HAP-1 (cell line): ENCODE measurements at regions not wholly inside any gene's neighbourhood (a gene's known extent, or its start where the extent isn't known, plus 50 kb on each side); places are given as distances from the start of the nearest gene placed in this dataset.

Source experiments
- DNase-seq, 2 experiments: peaks; one replicate each; pipeline ENCODE4 v3.0.0-alpha.2; 2016 to 2020; ENCODE audit warnings: low spot score in 2 of 2
- H3K27me3 ChIP-seq: fragments of 250-450 bp; sonication (Bioruptor Pico); 2 replicates; pipeline ENCODE4 v1.5.1; 2020; ENCODE audit warnings: low read depth, mild to moderate bottlenecking, moderate library complexity
- H3K36me3 ChIP-seq: fragments of 250-450 bp; sonication (Bioruptor Pico); replicated peaks from 2 replicates; pipeline ENCODE4 v1.5.1; 2020; ENCODE audit warnings: mild to moderate bottlenecking
- H3K4me1 ChIP-seq: fragments of 250-450 bp; sonication (Bioruptor Pico); 2 replicates; pipeline ENCODE4 v1.5.1; 2020; ENCODE audit warnings: mild to moderate bottlenecking
- H3K4me3 ChIP-seq: fragments of 250-450 bp; sonication (Bioruptor Pico); 2 replicates; pipeline ENCODE4 v1.5.1; 2020; ENCODE audit warnings: mild to moderate bottlenecking, moderate library complexity
- H3K9me3 ChIP-seq: fragments of 250-450 bp; sonication (Bioruptor Pico); 2 replicates; pipeline ENCODE4 v1.5.1; 2020; ENCODE audit warnings: mild to moderate bottlenecking, moderate library complexity
- in situ Hi-C: fragments of 300-500 bp; cut with MboI; formaldehyde crosslinking; loops from 3 replicates; pipeline ENCODE4 v1.14.3; 2020; ENCODE audit warnings: low sequenced_read_pairs, inconsistent platforms, mixed read lengths

- DNase-seq: peak in 1 of 2 experiments; percentile 14
- H3K36me3 ChIP-seq: no peaks in the 10 kb centered on the region
- H3K4me1 ChIP-seq: no peaks in the 10 kb centered on the region
- in situ Hi-C loops: no loop called here
- H3K4me3 ChIP-seq: no peak overlapping the region
- no peaks in the 10 kb centered on the region for H3K27me3 ChIP-seq
- no peaks in the 10 kb centered on the region for H3K9me3 ChIP-seq
These were observed 138.2 kb upstream of the BRINP3 start for GRCh38 chr1:190615818-190616217.

- Histone ChIP-seq H3K27me3 (no peaks in the 10 kb centered on the region), H3K4me1 (no peaks in the 10 kb centered on the region), H3K9me3 (no peaks in the 10 kb centered on the region), H3K36me3 (no peaks in the 10 kb centered on the region), H3K4me3 (no peak overlapping the region)
- in situ Hi-C loops: no loop called here
- DNase-seq: no peak
These were observed 138.6 kb upstream of the BRINP3 start for GRCh38 chr1:190616235-190616634.

GRCh38 chr1:190619724-190620123 is 142.1 kb upstream of the BRINP3 start:
- DNase-seq: no peak
- Histone ChIP-seq H3K27me3 (no peaks in the 10 kb centered on the region), H3K4me1 (no peaks in the 10 kb centered on the region), H3K4me3 (no peak overlapping the region), H3K9me3 (no peaks in the 10 kb centered on the region), H3K36me3 (no peaks in the 10 kb centered on the region)
- in situ Hi-C loops: no loop called here

GRCh38 chr1:190633488-190633887 is 155.8 kb upstream of the BRINP3 start:
- H3K36me3 ChIP-seq: no peaks in the 10 kb centered on the region
- no peaks in the 10 kb centered on the region for H3K27me3 ChIP-seq
- H3K4me3 ChIP-seq: no peak overlapping the region
- DNase-seq: no peak
- in situ Hi-C loops: no loop called here
- no peaks in the 10 kb centered on the region for H3K4me1 ChIP-seq
- H3K9me3 ChIP-seq: no peaks in the 10 kb centered on the region

DNA sequence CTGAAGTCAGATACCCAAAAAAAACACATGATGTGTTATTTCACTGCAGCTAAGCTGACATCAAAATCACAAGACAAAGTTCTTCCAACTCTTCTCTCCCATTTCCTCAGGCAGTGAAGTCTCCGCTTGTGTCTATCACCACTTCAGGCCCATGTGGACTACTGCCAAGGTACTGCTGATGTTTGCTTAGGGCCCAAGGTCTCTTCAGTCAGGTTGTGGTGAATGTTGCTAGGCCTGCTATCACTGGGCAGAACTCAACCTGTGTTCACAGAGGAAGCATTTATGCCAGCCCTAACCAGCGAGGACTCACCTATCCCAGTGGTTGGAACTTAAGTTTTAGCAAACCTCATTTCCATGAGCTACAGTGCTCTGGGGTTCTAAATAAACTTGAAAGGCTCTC is 156.5 kb upstream of the BRINP3 start:
- Histone ChIP-seq H3K36me3 (no peaks in the 10 kb centered on the region), H3K4me1 (no peaks in the 10 kb centered on the region), H3K9me3 (no peaks in the 10 kb centered on the region), H3K27me3 (no peaks in the 10 kb centered on the region), H3K4me3 (no peak overlapping the region)
- in situ Hi-C loops: no loop called here
- DNase-seq: no peak

DNA sequence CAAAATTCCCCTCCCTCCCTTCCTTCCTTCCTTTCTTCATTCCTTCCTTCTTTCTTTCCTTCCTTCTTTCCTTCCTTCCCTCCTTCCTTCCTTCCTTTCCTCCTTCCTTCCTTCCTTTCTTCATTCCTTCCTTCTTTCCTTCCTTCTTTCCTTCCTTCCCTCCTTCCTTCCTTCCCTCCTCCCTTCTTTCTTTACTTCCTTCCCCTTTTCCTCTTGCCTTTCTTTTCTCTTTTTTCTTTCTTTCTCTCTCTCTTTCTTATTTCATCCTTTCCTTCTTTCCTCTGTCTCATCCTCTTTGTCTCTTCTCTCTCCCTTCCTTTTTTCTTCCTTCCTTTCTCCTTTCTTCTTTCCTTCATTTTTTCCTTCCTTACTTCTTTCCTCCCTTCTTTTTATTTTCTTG is 171.9 kb upstream of the BRINP3 start:
- Histone ChIP-seq H3K4me1 (no peaks in the 10 kb centered on the region), H3K36me3 (no peaks in the 10 kb centered on the region), H3K9me3 (no peaks in the 10 kb centered on the region), H3K4me3 (no peak overlapping the region), H3K27me3 (no peaks in the 10 kb centered on the region)
- in situ Hi-C loops: no loop called here
- no peak for DNase-seq

DNA sequence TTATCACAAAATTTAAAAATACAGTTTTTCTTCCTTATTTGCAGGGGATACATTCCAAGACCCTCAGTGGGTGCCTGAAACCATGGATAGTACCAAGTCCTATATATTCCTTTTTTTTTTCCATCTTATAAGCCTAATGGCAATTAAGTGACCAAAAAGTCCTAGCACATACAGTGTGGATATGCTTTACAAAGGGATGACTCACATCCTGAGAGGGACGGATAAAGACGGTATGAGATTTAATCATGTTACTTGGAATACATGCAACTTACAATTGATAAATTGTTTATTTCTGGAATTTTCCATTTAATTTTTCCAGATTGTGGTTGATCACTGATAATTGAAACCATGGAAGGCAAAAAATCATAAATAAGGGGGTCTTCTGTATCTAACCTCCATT is 181.2 kb upstream of the BRINP3 start:
- Histone ChIP-seq H3K27me3 (no peaks in the 10 kb centered on the region), H3K4me1 (no peaks in the 10 kb centered on the region), H3K4me3 (no peak overlapping the region), H3K9me3 (no peaks in the 10 kb centered on the region), H3K36me3 (no peaks in the 10 kb centered on the region)
- DNase-seq: no peak
- in situ Hi-C loops: no loop called here

GRCh38 chr1:190663962-190664361 is 186.3 kb upstream of the BRINP3 start:
- H3K4me1 ChIP-seq: no peaks in the 10 kb centered on the region
- no peaks in the 10 kb centered on the region for H3K36me3 ChIP-seq
- in situ Hi-C loops: no loop called here
- H3K27me3 ChIP-seq: no peaks in the 10 kb centered on the region
- H3K4me3 ChIP-seq: no peak overlapping the region
- no peak for DNase-seq
- no peaks in the 10 kb centered on the region for H3K9me3 ChIP-seq

- no peaks in the 10 kb centered on the region for H3K9me3 ChIP-seq
- no peaks in the 10 kb centered on the region for H3K4me1 ChIP-seq
- no peak for DNase-seq
- no peaks in the 10 kb centered on the region for H3K36me3 ChIP-seq
- H3K27me3 ChIP-seq: no peaks in the 10 kb centered on the region
- no peak overlapping the region for H3K4me3 ChIP-seq
- in situ Hi-C loops: no loop called here
These were observed 187.4 kb upstream of the BRINP3 start for GRCh38 chr1:190665045-190665444.

DNA sequence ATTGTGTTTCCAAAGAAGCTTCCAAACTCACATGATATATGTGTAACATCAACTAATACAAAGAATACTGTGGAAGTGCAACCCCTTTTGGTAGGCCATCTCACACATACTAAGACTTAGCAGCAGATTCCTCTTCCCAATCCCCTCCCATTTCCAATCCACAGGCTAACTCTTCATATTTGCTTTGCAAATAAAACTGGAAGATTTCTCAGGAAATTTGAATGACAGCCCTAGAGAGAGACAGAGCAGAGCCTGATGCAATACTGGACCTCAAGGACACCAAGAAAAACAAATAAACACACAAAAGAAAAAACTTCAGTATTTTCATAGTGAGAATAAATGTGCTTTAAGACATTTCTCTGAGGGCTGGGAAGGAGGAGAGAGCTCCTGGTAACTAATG is 190.2 kb upstream of the BRINP3 start:
- no peak for DNase-seq
- no peaks in the 10 kb centered on the region for H3K9me3 ChIP-seq
- H3K36me3 ChIP-seq: no peaks in the 10 kb centered on the region
- no peak overlapping the region for H3K4me3 ChIP-seq
- in situ Hi-C loops: no loop called here
- no peaks in the 10 kb centered on the region for H3K4me1 ChIP-seq
- H3K27me3 ChIP-seq: no peaks in the 10 kb centered on the region

DNA sequence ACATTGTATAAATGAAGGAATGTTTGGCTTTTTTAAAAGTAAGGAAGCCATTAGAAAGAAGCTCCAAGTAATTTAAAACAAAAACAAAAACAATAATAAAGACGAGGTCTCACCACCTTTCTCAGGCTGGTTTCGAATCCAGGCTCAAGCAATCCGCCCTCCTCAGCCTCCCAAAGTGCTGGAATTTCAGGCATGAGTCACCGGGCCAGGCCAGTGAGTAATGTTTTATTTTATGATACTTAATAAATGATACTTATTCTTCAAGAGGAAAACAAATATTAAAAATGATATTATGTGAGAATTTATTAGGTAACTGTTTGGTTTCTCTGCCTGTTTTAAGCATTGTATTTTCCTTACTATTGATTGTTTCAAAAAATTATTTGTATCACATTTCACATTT is 201.4 kb upstream of the BRINP3 start:
- H3K36me3 ChIP-seq: no peaks in the 10 kb centered on the region
- H3K4me3 ChIP-seq: no peak overlapping the region
- no peak for DNase-seq
- in situ Hi-C loops: no loop called here
- no peaks in the 10 kb centered on the region for H3K4me1 ChIP-seq
- H3K27me3 ChIP-seq: no peaks in the 10 kb centered on the region
- H3K9me3 ChIP-seq: no peaks in the 10 kb centered on the region

DNA sequence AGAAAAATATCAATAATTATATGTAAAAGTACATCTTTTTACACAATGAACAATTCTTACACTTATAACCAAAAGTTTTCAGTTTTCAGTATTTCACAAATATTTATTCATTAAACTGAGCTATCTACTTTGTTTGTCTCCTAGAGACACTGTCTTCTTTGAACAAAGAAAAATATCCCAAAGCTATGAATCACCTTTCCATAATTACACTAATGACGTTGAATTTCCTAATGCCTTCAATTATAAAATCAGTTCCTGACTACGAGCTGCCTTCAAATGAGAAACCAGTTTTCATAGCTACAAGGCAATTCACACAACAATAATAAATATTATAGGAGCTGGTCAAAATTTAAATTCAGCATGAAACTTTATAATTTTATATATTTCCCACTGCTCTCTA is 201.8 kb upstream of the BRINP3 start:
- no peaks in the 10 kb centered on the region for H3K36me3 ChIP-seq
- no peaks in the 10 kb centered on the region for H3K27me3 ChIP-seq
- in situ Hi-C loops: no loop called here
- no peak for DNase-seq
- H3K9me3 ChIP-seq: no peaks in the 10 kb centered on the region
- no peak overlapping the region for H3K4me3 ChIP-seq
- H3K4me1 ChIP-seq: no peaks in the 10 kb centered on the region

- DNase-seq: no peak
- in situ Hi-C loops: no loop called here
- Histone ChIP-seq H3K36me3 (no peaks in the 10 kb centered on the region), H3K9me3 (no peaks in the 10 kb centered on the region), H3K4me1 (no peaks in the 10 kb centered on the region), H3K27me3 (no peaks in the 10 kb centered on the region), H3K4me3 (no peak overlapping the region)
These were observed 202.3 kb upstream of the BRINP3 start for GRCh38 chr1:190679983-190680382.

DNA sequence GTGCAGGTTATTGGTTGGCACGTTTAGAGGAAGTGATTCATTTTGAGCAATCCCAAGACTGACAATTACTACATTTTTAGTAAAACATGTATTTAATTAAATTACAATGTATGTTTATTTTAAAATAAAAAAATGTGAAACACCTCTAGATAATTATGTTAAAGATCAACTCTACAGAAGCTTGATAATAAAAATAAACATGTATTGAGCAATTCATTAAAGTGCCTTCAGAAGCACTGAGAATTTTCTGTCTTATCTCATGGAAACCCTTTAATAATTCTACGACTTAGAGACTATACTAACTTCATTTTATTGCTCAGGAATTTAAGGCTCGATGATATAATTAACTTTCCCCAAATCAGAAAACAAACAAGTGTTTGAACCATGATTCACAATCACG is 208.0 kb upstream of the BRINP3 start:
- Histone ChIP-seq H3K9me3 (no peaks in the 10 kb centered on the region), H3K36me3 (no peaks in the 10 kb centered on the region), H3K4me1 (no peaks in the 10 kb centered on the region), H3K4me3 (no peak overlapping the region), H3K27me3 (no peaks in the 10 kb centered on the region)
- DNase-seq: no peak
- in situ Hi-C loops: no loop called here

GRCh38 chr1:190688096-190688495 is 210.4 kb upstream of the BRINP3 start:
- in situ Hi-C loops: no loop called here
- Histone ChIP-seq H3K4me3 (no peak overlapping the region), H3K9me3 (no peaks in the 10 kb centered on the region), H3K36me3 (no peaks in the 10 kb centered on the region), H3K4me1 (no peaks in the 10 kb centered on the region), H3K27me3 (no peaks in the 10 kb centered on the region)
- no peak for DNase-seq
